Activated naive CD4-positive, alpha-beta T cell treated with anti-CD3 and anti-CD28 coated beads, Interleukin-2, amount 10 ng/mL, durations not matched to agents 7 days and 5 days (primary cell): ENCODE measurements at regions not wholly inside any gene's neighbourhood (a gene's known extent, or its start where the extent isn't known, plus 50 kb on each side); places are given as distances from the start of the nearest gene placed in this dataset.

Experiments
- CTCF ChIA-PET: fragments of 350-600 bp; sonication (Branson Sonifier 250); formaldehyde crosslinking; loops from one replicate; lab custom pipeline; 2021; ENCODE audit warnings: antibody characterized with exemption; lab: Charles Lee
- DNase-seq: peaks from one replicate; pipeline ENCODE4 v3.0.0-alpha.2; 2020
- H3K27ac Mint-ChIP-seq: one replicate; pipeline ENCODE4 v1.8.0; 2021; ENCODE audit warnings: mild to moderate bottlenecking, moderate library complexity, mixed read lengths
- H3K27me3 Mint-ChIP-seq: one replicate; pipeline ENCODE4 v1.8.0; 2021; ENCODE audit warnings: mild to moderate bottlenecking, mixed read lengths
- H3K36me3 Mint-ChIP-seq: one replicate; pipeline ENCODE4 v1.8.0; 2021; ENCODE audit warnings: mixed read lengths
- H3K4me1 Mint-ChIP-seq: one replicate; pipeline ENCODE4 v1.8.0; 2021; ENCODE audit warnings: mixed read lengths
- H3K4me3 Mint-ChIP-seq: one replicate; pipeline ENCODE4 v1.8.0; 2021; ENCODE audit warnings: mild to moderate bottlenecking, moderate library complexity, mixed read lengths
- H3K9me3 Mint-ChIP-seq: one replicate; pipeline ENCODE4 v1.8.0; 2021; ENCODE audit warnings: mixed read lengths

GRCh38 chr14:22478670-22479069, 110.4 kb downstream of the DAD1 start:
- Mint-ChIP-seq H3K9me3 (no peaks in the 10 kb centered on the region), H3K4me3 (peak overlapping the region; percentile 65), H3K36me3 (peaks cover 12% of the 10 kb centered on the region), H3K27me3 (no peaks in the 10 kb centered on the region), H3K4me1 (no peaks in the 10 kb centered on the region), H3K27ac (peak overlapping the region; percentile 89)
- DNase-seq = no peak
- CTCF ChIA-PET = no interaction called here

- Mint-ChIP-seq H3K36me3 (peaks cover 9% of the 10 kb centered on the region), H3K27me3 (no peaks in the 10 kb centered on the region), H3K27ac (no peak overlapping the region), H3K4me1 (no peaks in the 10 kb centered on the region), H3K4me3 (no peak overlapping the region), H3K9me3 (no peaks in the 10 kb centered on the region)
- CTCF ChIA-PET = no interaction called here
- no peak for DNase-seq
Measured at GRCh38 chr14:22478247-22478646, 110.8 kb downstream of the DAD1 start.

GRCh38 chr14:22477569-22478194, 111.3 kb downstream of the DAD1 start:
- Mint-ChIP-seq H3K9me3 (no peaks in the 10 kb centered on the region), H3K4me1 (no peaks in the 10 kb centered on the region), H3K27ac (peak overlapping the region; percentile 33), H3K36me3 (peaks cover 9% of the 10 kb centered on the region), H3K4me3 (peak overlapping the region; percentile 52), H3K27me3 (no peaks in the 10 kb centered on the region)
- CTCF ChIA-PET = no interaction called here
- no peak for DNase-seq

DNA sequence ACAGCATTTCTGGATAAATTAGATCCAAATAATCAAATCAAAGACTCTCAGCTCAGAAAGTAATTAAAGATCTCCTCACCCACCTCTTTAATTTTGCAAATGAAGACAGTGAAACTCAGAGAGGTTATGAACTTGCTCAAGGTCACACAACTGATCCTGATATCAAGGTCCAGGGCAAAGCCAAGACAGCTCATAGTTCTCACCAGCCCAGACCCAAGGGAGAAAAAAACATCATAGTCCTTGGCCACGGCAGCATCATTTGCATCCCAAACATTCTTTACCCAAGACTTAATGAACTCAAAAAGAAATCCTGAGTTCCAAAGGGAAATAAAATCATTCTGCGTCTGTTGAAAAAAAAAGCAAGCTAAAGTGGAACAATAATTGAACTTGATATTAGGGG, 112.1 kb downstream of the DAD1 start:
- Mint-ChIP-seq H3K4me1 (no peaks in the 10 kb centered on the region), H3K36me3 (peaks cover 8% of the 10 kb centered on the region), H3K4me3 (peak overlapping the region; percentile 26), H3K27ac (no peak overlapping the region), H3K9me3 (no peaks in the 10 kb centered on the region), H3K27me3 (no peaks in the 10 kb centered on the region)
- DNase-seq = no peak
- CTCF ChIA-PET = no interaction called here

- Mint-ChIP-seq H3K36me3 (peaks cover 4% of the 10 kb centered on the region), H3K4me3 (peak overlapping the region; percentile 21), H3K27me3 (no peaks in the 10 kb centered on the region), H3K9me3 (no peaks in the 10 kb centered on the region), H3K27ac (peak overlapping the region; percentile 24), H3K4me1 (no peaks in the 10 kb centered on the region)
- no peak for DNase-seq
- CTCF ChIA-PET = no interaction called here
Measured at GRCh38 chr14:22476005-22476751, 112.8 kb downstream of the DAD1 start.

DNA sequence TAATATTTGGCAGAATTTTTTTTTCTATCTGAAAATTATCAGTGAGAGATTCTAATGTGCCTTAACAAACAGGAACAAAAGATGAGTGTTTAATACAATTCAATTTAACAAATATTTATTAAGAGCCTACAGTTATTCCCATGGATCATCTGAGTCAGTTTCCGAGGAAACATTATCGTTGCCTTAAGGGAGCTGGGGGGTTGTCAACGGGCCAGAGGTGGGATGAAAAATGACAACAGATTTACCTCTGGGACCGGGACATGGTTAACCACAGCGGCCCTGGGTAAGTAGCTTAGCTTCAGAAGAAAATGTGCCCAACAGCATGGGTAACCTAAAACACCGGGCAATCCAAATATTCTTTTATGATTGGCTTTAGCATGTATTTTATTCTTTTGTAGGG, 113.6 kb downstream of the DAD1 start:
- no peak overlapping the region for H3K27ac Mint-ChIP-seq

GRCh38 chr14:22474730-22475351, 114.2 kb downstream of the DAD1 start:
- Mint-ChIP-seq H3K27me3 (no peaks in the 10 kb centered on the region), H3K4me3 (peak overlapping the region; percentile 45), H3K9me3 (no peaks in the 10 kb centered on the region), H3K4me1 (no peaks in the 10 kb centered on the region), H3K27ac (no peak overlapping the region), H3K36me3 (no peaks in the 10 kb centered on the region)
- CTCF ChIA-PET = no interaction called here
- no peak for DNase-seq

More for the DNA sequence above, 113.6 kb downstream of the DAD1 start:
- Mint-ChIP-seq H3K9me3 (no peaks in the 10 kb centered on the region), H3K36me3 (no peaks in the 10 kb centered on the region), H3K4me1 (no peaks in the 10 kb centered on the region), H3K4me3 (no peak overlapping the region), H3K27me3 (no peaks in the 10 kb centered on the region)
- DNase-seq = no peak
- CTCF ChIA-PET = no interaction called here

GRCh38 chr14:22472935-22473854, 115.8 kb downstream of the DAD1 start:
- no peaks in the 10 kb centered on the region for H3K27me3 Mint-ChIP-seq
- H3K4me3 Mint-ChIP-seq = no peak overlapping the region
- no peaks in the 10 kb centered on the region for H3K36me3 Mint-ChIP-seq
- DNase-seq = no peak
- H3K27ac Mint-ChIP-seq = no peak overlapping the region
- no peaks in the 10 kb centered on the region for H3K4me1 Mint-ChIP-seq
- H3K9me3 Mint-ChIP-seq = no peaks in the 10 kb centered on the region
- CTCF ChIA-PET = no interaction called here

DNA sequence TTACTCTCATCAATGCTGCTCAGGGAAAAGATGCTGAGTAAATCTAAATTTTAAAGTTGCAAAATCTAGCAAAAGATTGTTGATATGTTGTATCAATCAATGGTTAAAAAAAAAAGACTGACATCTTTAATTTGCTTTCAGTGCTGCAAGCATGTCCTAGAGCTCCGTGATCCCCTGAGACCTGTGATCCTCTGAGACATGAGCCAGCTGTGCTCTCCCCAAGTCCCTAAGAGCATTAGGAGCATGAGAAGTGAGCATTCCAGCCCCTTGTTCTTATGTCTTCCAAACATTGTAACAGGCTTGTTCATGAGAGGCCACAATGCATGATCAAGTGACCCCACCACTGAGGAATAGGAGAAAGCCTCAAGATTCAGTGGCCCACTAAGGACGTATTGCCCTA, 116.6 kb downstream of the DAD1 start:
- Mint-ChIP-seq H3K4me3 (no peak overlapping the region), H3K36me3 (no peaks in the 10 kb centered on the region), H3K27me3 (no peaks in the 10 kb centered on the region), H3K9me3 (no peaks in the 10 kb centered on the region), H3K4me1 (no peaks in the 10 kb centered on the region), H3K27ac (no peak overlapping the region)
- CTCF ChIA-PET = interaction anchor here (0.7 kb wide), 1 partner anchor 351 kb away, joined by 3 read pairs; no protein-coding TSS in a partner anchor
- DNase-seq = no peak

GRCh38 chr14:22471545-22472121, 117.4 kb downstream of the DAD1 start:
- Mint-ChIP-seq H3K36me3 (no peaks in the 10 kb centered on the region), H3K9me3 (no peaks in the 10 kb centered on the region), H3K27me3 (no peaks in the 10 kb centered on the region), H3K4me1 (no peaks in the 10 kb centered on the region), H3K4me3 (no peak overlapping the region), H3K27ac (no peak overlapping the region)
- DNase-seq = no peak
- CTCF ChIA-PET = no interaction called here

- H3K4me3 Mint-ChIP-seq = peak overlapping the region; percentile 31
- H3K27ac Mint-ChIP-seq = peak overlapping the region; percentile 76
- no peaks in the 10 kb centered on the region for H3K36me3 Mint-ChIP-seq
- H3K27me3 Mint-ChIP-seq = no peaks in the 10 kb centered on the region
- no peaks in the 10 kb centered on the region for H3K9me3 Mint-ChIP-seq
- H3K4me1 Mint-ChIP-seq = no peaks in the 10 kb centered on the region
- DNase-seq = no peak
- CTCF ChIA-PET = no interaction called here
Measured at GRCh38 chr14:22469538-22470303, 119.3 kb downstream of the DAD1 start.

DNA sequence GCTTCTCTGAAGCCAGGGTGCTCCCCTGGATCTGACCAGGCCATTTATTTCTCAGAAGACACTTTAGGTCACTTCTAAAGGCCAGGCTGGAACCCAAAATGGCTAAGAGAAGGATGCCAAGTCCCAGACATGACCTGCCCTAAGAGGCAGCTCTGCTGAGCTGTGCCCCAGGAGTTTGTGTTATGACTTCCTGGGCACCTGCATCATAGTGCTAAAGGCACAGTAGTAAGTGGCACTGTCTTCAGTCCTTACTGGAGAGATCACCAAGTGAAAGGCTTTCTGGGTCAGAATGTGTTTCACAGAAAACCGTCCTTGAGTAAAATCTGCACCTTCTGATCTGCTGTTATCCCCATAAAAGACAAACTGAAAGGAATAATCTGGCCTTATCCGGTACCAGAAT, 120.2 kb downstream of the DAD1 start:
- H3K4me3 Mint-ChIP-seq = no peak overlapping the region
- H3K36me3 Mint-ChIP-seq = no peaks in the 10 kb centered on the region
- no peaks in the 10 kb centered on the region for H3K9me3 Mint-ChIP-seq
- CTCF ChIA-PET = no interaction called here
- no peaks in the 10 kb centered on the region for H3K4me1 Mint-ChIP-seq
- no peak overlapping the region for H3K27ac Mint-ChIP-seq
- H3K27me3 Mint-ChIP-seq = no peaks in the 10 kb centered on the region
- DNase-seq = no peak

GRCh38 chr14:22466491-22466890, 122.5 kb downstream of the DAD1 start:
- Mint-ChIP-seq H3K4me3 (no peak overlapping the region), H3K9me3 (no peaks in the 10 kb centered on the region), H3K36me3 (no peaks in the 10 kb centered on the region), H3K4me1 (no peaks in the 10 kb centered on the region), H3K27ac (peak overlapping the region; percentile 73), H3K27me3 (no peaks in the 10 kb centered on the region)
- CTCF ChIA-PET = no interaction called here
- no peak for DNase-seq
